Vagina (tissue), 2 donors: ENCODE measurements at regions not wholly inside any gene's neighbourhood (a gene's known extent, or its start where the extent isn't known, plus 50 kb on each side); places are given as distances from the start of the nearest gene placed in this dataset.
"Not testable (repeated sequence)": the region's sequence is repeated elsewhere in the genome, so short reads cannot be mapped to it uniquely, and the experiment has no call there.

Experiments
- DNase-seq, 2 donors: peaks; one replicate each; pipeline ENCODE4 v3.0.0-alpha.2; 2017; ENCODE audit errors: extremely low spot score in 2 of 2
- H3K27ac ChIP-seq: fragments of 200-600 bp; sonication (generic); one replicate; pipeline ENCODE4 v1.5.1; 2019
- H3K27me3 ChIP-seq: fragments of 200-600 bp; sonication (generic); one replicate; pipeline ENCODE4 v1.5.1; 2019
- H3K36me3 ChIP-seq, 2 donors: fragments of 200-600 bp; sonication (generic); one replicate each; pipeline ENCODE4 v1.5.1; 2017 to 2019
- H3K4me1 ChIP-seq: fragments of 200-600 bp; sonication (generic); one replicate; pipeline ENCODE4 v1.5.1; 2019
- H3K4me3 ChIP-seq, 2 donors: fragments of 200-600 bp; sonication (generic); 1 replicate in 1 of 2; 2 replicates in 1 of 2; pipeline ENCODE4 v1.5.1; 2016 to 2019
- H3K9me3 ChIP-seq: fragments of 200-600 bp; sonication (generic); one replicate; pipeline ENCODE4 v1.5.1; 2019
- CTCF ChIP-seq, 3 experiments: fragments of 450-650 bp in 2 of 3; fragments of 200-600 bp in 1 of 3; sonication (generic) in 1 of 3; IDR thresholded peaks; one replicate each; pipeline ENCODE4 v1.5.1; 2017 to 2019; ENCODE audit warnings: antibody characterized with exemption in 3 of 3, mild to moderate bottlenecking in 2 of 3, moderate library complexity in 2 of 3
- POLR2A ChIP-seq, 2 donors: fragments of 450-650 bp; IDR thresholded peaks; one replicate each; pipeline ENCODE4 v1.6.1; 2017; ENCODE audit warnings: antibody characterized with exemption in 2 of 2, mild to moderate bottlenecking in 2 of 2, moderate library complexity in 2 of 2
- POLR2AphosphoS5 ChIP-seq, 2 donors: sonication (generic); formaldehyde crosslinking; IDR thresholded peaks; one replicate each; pipeline ENCODE4 v1.9.0; 2017; ENCODE audit warnings: antibody characterized with exemption in 2 of 2, mild to moderate bottlenecking in 2 of 2, low read depth in 1 of 2; ENCODE audit not compliant: insufficient read depth in 1 of 2
- intact Hi-C: fragments of 100-400 bp; cut with DNase I; formaldehyde crosslinking; loops from one replicate; pipeline ENCODE4 v1.15.1; 2023

GRCh38 chr2:58594762-58595161 is 353.6 kb upstream of the FANCL start:
- DNase-seq, result no peak
- Histone ChIP-seq H3K27me3 (no peaks in the 10 kb centered on the region), H3K4me3 (no peak overlapping the region), H3K9me3 (no peaks in the 10 kb centered on the region), H3K36me3 (no peaks in the 10 kb centered on the region), H3K4me1 (no peaks in the 10 kb centered on the region), H3K27ac (no peak overlapping the region)
- TF ChIP-seq POLR2AphosphoS5 (IDR thresholded peaks at IDR 0.05; ENCODE audit: insufficient read depth in 1 of 2, low read depth in 1 of 2), result no peak
- TF ChIP-seq POLR2A (IDR thresholded peaks at IDR 0.05), result no peak
- TF ChIP-seq CTCF (IDR thresholded peaks at IDR 0.05), result no peak
- intact Hi-C loops, result no loop called here

GRCh38 chr2:58594175-58594574 is 353.1 kb upstream of the FANCL start:
- no peak for DNase-seq
- intact Hi-C loops, result no loop called here
- Histone ChIP-seq H3K36me3 (no peaks in the 10 kb centered on the region), H3K9me3 (no peaks in the 10 kb centered on the region), H3K4me1 (no peaks in the 10 kb centered on the region), H3K27ac (no peak overlapping the region), H3K27me3 (no peaks in the 10 kb centered on the region), H3K4me3 (no peak overlapping the region)
- TF ChIP-seq POLR2A (IDR thresholded peaks at IDR 0.05), result no peak
- TF ChIP-seq CTCF (IDR thresholded peaks at IDR 0.05), result no peak
- TF ChIP-seq POLR2AphosphoS5 (IDR thresholded peaks at IDR 0.05; ENCODE audit: insufficient read depth in 1 of 2, low read depth in 1 of 2), result no peak

GRCh38 chr2:58586178-58586577 is 345.1 kb upstream of the FANCL start:
- H3K36me3 ChIP-seq, H3K27ac ChIP-seq, DNase-seq, intact Hi-C loops, H3K4me3 ChIP-seq, H3K9me3 ChIP-seq, H3K4me1 ChIP-seq, H3K27me3 ChIP-seq: not testable (repeated sequence)

GRCh38 chr2:58585233-58585632 is 344.1 kb upstream of the FANCL start:
- H3K27me3 ChIP-seq, result no peaks in the 10 kb centered on the region
- H3K4me1 ChIP-seq, result no peaks in the 10 kb centered on the region
- TF ChIP-seq CTCF (IDR thresholded peaks at IDR 0.05) (no peak), POLR2A (IDR thresholded peaks at IDR 0.05) (no peak), POLR2AphosphoS5 (IDR thresholded peaks at IDR 0.05; ENCODE audit: insufficient read depth in 1 of 2, low read depth in 1 of 2) (no peak)
- intact Hi-C loops, result no loop called here
- no peaks in the 10 kb centered on the region for H3K9me3 ChIP-seq
- DNase-seq, result no peak
- H3K36me3 ChIP-seq, result no peaks in the 10 kb centered on the region
- H3K27ac ChIP-seq, result no peak overlapping the region
- no peak overlapping the region for H3K4me3 ChIP-seq

GRCh38 chr2:58584606-58585118 is 343.5 kb upstream of the FANCL start:
- no peaks in the 10 kb centered on the region for H3K4me1 ChIP-seq
- H3K27me3 ChIP-seq, result no peaks in the 10 kb centered on the region
- no peak for DNase-seq
- no peak overlapping the region for H3K4me3 ChIP-seq
- no peaks in the 10 kb centered on the region for H3K9me3 ChIP-seq
- TF ChIP-seq POLR2A (IDR thresholded peaks at IDR 0.05) (no peak), CTCF (IDR thresholded peaks at IDR 0.05) (no peak), POLR2AphosphoS5 (IDR thresholded peaks at IDR 0.05; ENCODE audit: insufficient read depth in 1 of 2, low read depth in 1 of 2) (no peak)
- no peak overlapping the region for H3K27ac ChIP-seq
- intact Hi-C loops, result no loop called here
- no peaks in the 10 kb centered on the region for H3K36me3 ChIP-seq

GRCh38 chr2:58578276-58578675 is 337.2 kb upstream of the FANCL start:
- Histone ChIP-seq H3K27me3 (no peaks in the 10 kb centered on the region), H3K4me1 (no peaks in the 10 kb centered on the region), H3K36me3 (no peaks in the 10 kb centered on the region), H3K9me3 (no peaks in the 10 kb centered on the region), H3K27ac (no peak overlapping the region), H3K4me3 (no peak overlapping the region)
- no peak for TF ChIP-seq POLR2AphosphoS5 (IDR thresholded peaks at IDR 0.05; ENCODE audit: insufficient read depth in 1 of 2, low read depth in 1 of 2)
- TF ChIP-seq CTCF (IDR thresholded peaks at IDR 0.05), result no peak
- no peak for TF ChIP-seq POLR2A (IDR thresholded peaks at IDR 0.05)
- DNase-seq, result no peak
- intact Hi-C loops, result no loop called here
